Astrocyte of the spinal cord (primary cell): ENCODE measurements at regions not wholly inside any gene's neighbourhood (a gene's known extent, or its start where the extent isn't known, plus 50 kb on each side); places are given as distances from the start of the nearest gene placed in this dataset.

Experiments
- DNase-seq: peaks from one replicate; pipeline ENCODE4 v3.0.0; 2011; ENCODE audit warnings: low read depth, low spot score
- H3K4me3 ChIP-seq: 2 replicates; pipeline ENCODE4 v1.5.1; 2011; ENCODE audit warnings: low read depth, mild to moderate bottlenecking, low read length, moderate library complexity
- in situ Hi-C: cut with HindIII; loops from 2 replicates; pipeline ENCODE4 v1.10.0; 2017; ENCODE audit warnings: low sequenced_read_pairs
- TF ChIP-seq, protein P1 (sequence below): IDR thresholded peaks from 2 replicates; pipeline ENCODE4 v1.5.1; 2012; ENCODE audit warnings: low read depth, mild to moderate bottlenecking, low read length, inconsistent platforms

DNA sequence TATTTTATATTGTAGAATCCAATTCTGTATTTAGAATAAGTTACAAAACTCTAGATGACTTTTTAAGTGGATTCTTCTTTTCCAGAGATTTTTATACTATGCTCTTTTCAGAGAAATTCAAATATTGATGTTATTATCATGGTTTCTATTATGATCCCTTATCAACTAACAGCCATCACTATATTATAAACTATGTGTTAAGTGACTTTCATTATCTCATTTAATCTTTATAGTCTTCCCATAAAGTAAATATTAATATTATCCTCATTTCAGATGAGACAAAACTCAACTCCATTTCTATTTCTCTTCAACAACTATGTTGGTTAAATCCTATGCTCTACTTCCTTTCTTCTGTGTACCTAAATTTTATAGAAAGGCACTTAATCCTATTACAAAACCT, 132.6 kb downstream of the ANKRD50 start:
- TF ChIP-seq, protein P1, sequence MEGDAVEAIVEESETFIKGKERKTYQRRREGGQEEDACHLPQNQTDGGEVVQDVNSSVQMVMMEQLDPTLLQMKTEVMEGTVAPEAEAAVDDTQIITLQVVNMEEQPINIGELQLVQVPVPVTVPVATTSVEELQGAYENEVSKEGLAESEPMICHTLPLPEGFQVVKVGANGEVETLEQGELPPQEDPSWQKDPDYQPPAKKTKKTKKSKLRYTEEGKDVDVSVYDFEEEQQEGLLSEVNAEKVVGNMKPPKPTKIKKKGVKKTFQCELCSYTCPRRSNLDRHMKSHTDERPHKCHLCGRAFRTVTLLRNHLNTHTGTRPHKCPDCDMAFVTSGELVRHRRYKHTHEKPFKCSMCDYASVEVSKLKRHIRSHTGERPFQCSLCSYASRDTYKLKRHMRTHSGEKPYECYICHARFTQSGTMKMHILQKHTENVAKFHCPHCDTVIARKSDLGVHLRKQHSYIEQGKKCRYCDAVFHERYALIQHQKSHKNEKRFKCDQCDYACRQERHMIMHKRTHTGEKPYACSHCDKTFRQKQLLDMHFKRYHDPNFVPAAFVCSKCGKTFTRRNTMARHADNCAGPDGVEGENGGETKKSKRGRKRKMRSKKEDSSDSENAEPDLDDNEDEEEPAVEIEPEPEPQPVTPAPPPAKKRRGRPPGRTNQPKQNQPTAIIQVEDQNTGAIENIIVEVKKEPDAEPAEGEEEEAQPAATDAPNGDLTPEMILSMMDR = no peak
- DNase-seq = no peak
- H3K4me3 ChIP-seq = no peak overlapping the region
- in situ Hi-C loops = no loop called here

DNA sequence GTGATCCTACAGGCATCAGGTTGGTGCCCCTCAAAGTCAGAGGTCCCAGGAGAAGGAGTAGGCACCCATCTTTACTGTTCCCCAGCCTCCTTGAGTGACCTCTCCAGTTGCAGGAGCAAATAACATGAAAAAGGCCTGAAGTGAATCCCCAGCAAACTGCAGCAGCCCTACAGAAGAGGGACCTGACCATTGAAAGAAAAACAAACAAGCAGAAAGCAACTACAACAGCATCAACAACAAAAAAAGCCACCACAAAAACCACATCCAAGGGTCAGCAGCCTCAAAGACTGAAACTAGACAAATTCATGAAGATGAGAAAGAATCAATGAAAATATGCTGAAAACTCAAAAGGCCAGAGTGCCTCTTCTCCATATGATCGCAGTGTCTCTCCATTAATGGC, 128.7 kb downstream of the ANKRD50 start:
- TF ChIP-seq, protein P1 = no peak
- in situ Hi-C loops = no loop called here
- no peak for DNase-seq
- H3K4me3 ChIP-seq = no peak overlapping the region

DNA sequence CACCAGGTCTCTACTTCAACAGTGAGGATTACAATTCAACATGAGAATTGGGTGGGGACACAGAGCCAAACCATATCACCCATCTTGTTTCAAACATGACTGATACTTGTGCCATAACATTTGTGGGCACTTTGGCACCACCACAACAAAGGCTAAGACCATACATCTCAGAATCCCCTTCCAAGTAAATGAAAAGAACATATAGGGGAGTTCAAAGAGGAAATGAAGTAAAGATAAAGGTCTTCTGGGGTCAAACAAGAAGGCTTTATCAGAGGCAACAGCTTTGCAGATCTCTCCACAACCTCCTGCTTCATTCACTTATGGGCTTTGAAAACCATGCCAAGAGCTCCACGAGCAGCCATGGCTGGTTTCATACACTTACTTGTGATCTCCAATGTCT, 122.7 kb downstream of the ANKRD50 start:
- H3K4me3 ChIP-seq = no peak overlapping the region
- DNase-seq = no peak
- TF ChIP-seq, protein P1 = no peak
- in situ Hi-C loops = no loop called here

DNA sequence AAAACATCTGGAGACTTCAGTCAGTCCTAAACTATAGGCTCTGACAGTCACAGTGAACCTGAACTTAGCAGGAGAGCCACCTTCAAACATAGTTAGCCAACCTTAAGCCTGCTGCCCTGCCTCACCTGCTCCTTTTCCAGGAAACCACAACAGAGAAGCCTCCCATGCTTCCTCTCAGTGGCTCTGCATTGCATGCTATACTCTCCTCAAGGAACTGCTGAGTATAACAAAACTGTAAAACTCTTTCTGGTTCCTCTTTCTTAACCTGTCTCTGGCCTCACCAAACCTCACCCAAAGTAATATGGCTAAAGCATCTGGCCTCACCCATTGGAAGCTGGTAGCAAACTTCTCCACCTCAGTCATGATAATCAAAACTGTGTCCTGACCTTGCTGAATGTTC, 122.1 kb downstream of the ANKRD50 start:
- H3K4me3 ChIP-seq = no peak overlapping the region
- in situ Hi-C loops = no loop called here
- TF ChIP-seq, protein P1 = no peak
- no peak for DNase-seq

DNA sequence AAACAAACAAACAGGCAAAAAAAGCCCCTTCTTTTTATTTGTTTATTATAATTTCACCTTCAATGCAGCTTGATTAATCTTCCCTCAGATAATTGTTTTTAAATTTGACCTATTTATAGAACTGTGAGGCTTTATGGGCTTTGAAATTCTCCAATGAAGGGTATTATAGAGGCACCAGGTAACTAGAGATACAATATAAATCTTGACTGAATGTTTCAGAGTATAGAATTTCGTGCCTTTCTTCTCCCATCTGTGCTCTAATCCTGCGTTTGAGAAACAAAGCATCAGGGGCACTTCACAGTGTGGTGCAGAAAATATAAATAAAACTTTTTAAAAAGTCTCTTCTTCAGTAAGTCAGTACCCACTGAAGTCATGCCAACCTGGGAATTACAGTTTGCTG, 120.9 kb downstream of the ANKRD50 start:
- DNase-seq = no peak
- in situ Hi-C loops = no loop called here
- TF ChIP-seq, protein P1 = no peak
- H3K4me3 ChIP-seq = no peak overlapping the region

DNA sequence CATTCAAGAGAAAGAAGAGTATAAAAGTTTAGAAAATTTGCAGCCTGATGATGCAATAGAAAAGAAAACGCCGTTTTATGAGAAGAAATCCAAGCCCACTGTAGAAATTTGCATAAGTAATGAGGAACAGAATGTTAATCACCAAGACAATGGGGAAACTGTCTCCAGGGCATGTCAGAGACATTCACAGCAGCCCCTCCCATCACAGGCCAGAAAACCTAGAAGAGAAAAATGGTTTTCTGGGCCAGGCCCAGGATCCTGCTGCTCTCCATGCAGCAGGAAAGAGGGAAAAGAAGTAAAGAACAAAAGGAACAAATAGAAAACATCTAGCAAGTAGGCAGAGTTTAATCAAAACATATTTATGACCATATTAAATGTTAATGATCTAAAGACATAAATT, 119.0 kb downstream of the ANKRD50 start:
- in situ Hi-C loops = no loop called here
- DNase-seq = no peak
- TF ChIP-seq, protein P1 = no peak
- no peak overlapping the region for H3K4me3 ChIP-seq

DNA sequence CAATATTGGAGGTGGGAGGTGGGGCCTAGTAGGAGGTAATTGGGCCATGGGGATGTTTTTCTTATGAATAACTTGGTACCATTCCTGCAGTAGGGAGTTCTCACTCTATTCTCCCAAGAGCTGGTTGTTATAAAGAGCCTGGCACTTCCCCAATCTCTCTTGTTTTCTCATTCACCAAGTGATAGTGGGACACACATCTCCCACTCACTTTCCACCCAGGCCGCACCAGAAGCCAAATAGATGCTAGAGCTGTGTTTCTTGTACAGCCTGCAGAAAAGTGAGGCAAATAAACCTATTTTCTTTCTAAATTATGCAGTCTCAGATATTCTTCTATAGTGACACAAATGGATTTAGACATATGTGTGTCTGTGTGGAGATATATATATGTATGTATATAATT, 117.6 kb downstream of the ANKRD50 start:
- TF ChIP-seq, protein P1 = no peak
- DNase-seq = no peak
- in situ Hi-C loops = no loop called here

More for the DNA sequence above, 117.6 kb downstream of the ANKRD50 start:
- no peak overlapping the region for H3K4me3 ChIP-seq
